ENCODE measurements at regions not wholly inside any gene's neighbourhood (a gene's known extent, or its start where the extent isn't known, plus 50 kb on each side); places are given as distances from the start of the nearest gene placed in this dataset.
"Not testable (repeated sequence)": the region's sequence is repeated elsewhere in the genome, so short reads cannot be mapped to it uniquely, and the experiment has no call there.

DNA sequence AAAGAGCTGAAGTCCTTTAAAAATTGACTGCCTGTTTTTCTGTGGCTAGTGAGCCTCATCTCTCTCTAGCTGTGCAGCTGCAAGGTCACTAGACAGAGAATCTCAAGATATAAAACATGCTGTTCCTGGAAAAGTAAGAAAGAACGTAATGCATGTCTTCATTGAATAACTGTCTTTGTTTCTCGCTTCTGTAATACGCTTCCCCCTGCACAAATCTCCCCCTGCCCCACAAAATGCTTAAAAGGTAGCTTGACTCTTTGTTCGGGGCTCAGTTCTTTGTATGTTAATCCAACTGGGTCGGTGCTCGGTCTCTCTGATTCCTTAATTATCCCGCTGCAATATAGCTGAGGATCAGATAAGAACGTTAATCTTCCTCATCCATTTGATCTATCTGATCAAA, 1495.9 kb upstream of the DDX18 start:
- not testable (repeated sequence) for TF ChIP-seq POLR2A, CTCF (IDR thresholded peaks at IDR 0.05)
